ENCODE measurements at regions not wholly inside any gene's neighbourhood (a gene's known extent, or its start where the extent isn't known, plus 50 kb on each side); places are given as distances from the start of the nearest gene placed in this dataset.
"Not testable (repeated sequence)": the region's sequence is repeated elsewhere in the genome, so short reads cannot be mapped to it uniquely, and the experiment has no call there.

DNA sequence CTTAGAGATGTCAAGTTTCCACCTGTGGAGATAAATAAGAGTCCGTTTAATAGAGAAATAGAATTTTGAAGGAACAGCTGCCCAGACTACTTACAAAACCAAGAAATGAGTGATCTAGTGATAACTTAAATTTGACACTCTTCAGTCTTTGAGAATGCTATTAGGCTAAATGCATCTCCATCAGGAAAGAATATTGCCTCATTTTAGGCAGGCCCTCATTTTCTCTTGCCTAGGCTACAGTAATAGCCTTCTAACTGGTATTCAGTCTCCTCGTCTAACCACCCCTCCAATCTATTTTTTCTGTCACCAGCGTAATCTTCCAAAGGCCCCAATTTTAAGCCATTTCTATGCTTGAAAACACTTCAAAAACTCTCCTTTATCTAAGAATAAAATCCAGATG is 537.8 kb upstream of the CA10 start:
- no peak for DNase-seq

DNA sequence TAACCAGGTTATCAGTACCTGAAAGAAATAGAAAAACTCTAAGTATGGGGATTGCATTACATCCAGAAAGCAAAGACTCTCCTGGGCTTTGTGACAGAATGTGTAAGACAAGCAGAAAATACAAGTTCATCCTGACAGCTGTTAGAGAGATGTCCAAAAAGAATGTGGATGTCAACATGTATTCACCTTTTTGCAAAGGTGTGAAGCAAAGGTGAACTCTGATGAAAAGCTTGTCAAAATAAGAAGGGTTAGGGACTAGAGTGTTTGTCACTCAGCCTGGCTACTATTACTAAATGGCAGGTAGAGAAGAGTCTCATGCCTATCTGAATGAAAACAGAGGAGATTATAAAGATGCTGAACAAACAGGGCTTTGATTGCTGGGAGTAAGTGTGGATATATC is 527.6 kb upstream of the CA10 start:
- DNase-seq, result no peak

DNA sequence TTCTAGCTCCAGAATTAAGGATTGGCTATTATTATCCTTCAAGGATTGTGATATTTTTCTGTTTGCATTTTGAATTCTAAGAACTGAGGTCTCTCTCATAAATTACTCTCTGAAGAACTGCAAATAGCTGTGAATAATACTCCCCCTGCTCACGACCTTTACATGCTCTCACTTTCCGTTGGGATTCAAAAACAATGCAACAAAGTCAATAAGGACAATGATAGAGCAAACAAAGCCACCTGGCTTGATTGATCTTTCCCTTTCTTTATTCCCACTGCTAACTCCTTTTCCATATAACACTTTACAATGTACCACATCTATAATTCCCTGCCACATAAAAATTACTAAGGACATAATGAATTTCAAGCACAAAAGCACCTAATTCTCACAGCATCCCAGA is 523.0 kb upstream of the CA10 start:
- no peak for DNase-seq

DNA sequence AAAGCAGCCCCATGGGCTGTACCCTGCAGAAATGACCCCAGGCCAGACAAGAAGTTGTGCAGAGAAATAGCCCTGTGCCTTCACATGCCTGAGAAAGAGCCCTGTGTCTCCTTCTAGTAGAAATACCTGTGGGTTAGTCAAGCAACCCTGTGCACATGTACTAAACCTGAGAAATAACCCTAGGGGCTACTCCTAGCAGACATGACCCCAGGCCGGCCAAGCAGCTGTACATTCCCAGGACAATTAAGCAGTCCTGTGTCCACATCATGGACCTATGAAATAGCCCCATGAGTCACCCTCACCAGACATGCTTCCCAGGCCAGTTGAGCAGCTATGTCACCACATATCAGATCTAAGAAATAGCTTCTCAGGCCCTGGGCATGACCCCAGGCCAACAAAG is 519.7 kb upstream of the CA10 start:
- DNase-seq, result no peak

DNA sequence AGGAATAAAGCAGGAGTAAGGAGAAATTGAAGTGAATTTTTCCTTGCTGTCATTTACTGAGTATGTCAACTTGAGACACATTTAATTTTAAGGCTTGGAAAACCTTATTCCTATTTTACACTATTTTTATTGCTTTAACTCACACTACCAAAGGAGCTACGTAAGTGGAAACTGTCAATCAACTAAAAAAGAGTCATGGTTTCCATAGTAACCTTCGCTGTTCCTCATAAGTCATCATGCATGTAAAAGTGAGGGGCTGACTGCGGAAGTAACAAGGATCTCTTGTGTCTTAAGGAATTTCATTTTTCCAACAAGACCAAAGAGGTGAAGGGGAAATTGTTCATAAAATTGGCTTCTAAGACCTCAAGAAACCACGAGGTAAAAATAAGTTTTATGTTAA is 516.2 kb upstream of the CA10 start:
- no peak for DNase-seq

- no peak for DNase-seq
Measured at GRCh38 chr17:52673791-52674190, 515.3 kb upstream of the CA10 start.

DNA sequence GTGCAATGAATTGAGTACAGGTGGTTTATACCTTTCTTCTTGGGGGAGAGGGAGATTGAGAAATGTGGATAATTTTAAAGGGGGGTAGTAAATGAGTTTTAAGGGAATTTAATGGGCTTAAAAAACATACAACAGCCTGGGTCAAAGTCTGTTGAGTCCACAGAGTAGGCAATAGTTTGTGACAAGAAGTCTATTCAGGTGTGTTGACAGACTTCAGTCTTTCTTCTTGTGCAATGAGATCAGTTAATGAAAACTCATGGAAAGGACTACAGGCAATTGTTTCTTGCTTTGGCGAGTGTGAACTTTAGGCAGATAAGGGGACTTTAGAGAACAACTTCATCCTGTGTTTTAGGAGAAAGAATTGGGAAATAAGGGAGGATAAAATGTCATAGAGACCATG is 507.8 kb upstream of the CA10 start:
- no peak for DNase-seq

GRCh38 chr17:52660692-52661091 is 502.2 kb upstream of the CA10 start:
- no peak for DNase-seq

DNA sequence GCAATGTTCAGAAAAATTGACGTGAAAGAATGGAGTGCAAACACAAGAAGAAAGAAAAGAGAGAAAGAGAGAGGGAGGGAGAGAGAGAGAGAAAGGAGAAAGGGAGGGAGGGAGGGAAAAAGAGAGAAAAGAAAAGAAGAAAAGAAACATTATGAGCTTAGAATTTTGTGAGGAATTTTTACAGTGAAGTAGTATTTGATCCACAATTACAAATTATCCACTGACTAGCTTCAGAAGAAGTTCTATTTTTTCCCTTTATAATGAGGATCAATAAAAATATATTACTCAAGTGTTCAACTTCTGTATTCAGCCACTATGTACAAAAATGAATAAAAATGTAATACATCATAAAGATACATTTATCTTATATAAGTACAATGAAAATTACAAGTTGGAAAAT is 494.5 kb upstream of the CA10 start:
- DNase-seq, result no peak

DNA sequence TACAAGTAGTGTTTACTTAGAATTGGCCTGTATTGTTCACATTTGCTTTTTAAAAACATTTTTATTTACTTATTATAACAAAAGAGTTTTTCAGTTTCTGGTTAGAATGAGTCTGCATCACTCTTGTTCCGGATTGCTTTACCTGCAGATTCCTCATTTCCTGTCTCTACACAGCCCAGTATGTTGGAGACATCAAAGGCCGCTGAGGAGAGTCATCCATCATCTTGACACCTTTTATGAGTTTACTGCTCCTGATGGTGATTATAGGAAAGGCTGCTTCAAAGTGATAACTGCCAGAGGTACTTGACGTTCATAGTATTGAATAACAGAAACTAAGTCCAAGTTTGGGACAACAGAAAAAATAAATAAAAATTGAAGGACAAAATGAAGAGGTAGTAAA is 490.5 kb upstream of the CA10 start:
- DNase-seq, result no peak

DNA sequence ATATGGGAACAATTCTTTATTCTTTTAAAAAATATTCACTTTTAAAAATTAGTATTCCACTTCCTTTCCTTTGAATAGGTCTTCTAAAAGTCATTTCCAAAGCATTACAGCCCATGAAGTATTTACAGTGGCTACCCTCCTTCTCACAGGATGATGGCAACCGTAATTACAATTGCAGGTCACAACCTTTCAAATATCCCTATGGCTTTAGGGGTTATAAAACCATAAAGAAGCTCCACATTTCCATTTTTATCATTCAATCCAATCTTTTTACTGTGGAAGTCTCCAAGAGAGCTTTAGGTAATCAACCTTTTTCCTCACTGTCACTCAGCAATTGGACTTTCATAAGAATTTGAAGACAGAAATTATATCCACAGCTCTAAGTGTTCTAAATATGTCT is 488.9 kb upstream of the CA10 start:
- no peak for DNase-seq

GRCh38 chr17:52636443-52636842 is 477.9 kb upstream of the CA10 start:
- no peak for DNase-seq

DNA sequence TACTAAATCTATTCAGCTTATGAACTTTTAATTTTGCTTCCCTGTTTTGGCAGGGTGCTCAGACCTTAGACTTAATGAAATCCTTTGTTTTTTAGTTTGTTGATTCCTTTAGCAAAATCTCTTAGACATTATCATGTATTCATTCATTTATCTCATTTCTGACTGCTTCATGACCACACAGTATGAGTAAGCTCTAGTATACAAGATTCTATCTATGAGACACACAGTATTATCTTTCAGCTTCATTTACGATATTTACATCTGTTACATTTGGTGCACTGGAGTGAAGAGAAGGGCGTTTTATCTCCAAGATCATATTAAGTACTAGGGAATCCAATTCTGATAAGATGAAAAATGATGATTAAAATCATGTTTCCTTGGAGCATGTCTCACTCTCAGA is 448.1 kb upstream of the CA10 start:
- DNase-seq, result no peak

GRCh38 chr17:52606098-52606497 is 447.6 kb upstream of the CA10 start:
- DNase-seq, result no peak

DNA sequence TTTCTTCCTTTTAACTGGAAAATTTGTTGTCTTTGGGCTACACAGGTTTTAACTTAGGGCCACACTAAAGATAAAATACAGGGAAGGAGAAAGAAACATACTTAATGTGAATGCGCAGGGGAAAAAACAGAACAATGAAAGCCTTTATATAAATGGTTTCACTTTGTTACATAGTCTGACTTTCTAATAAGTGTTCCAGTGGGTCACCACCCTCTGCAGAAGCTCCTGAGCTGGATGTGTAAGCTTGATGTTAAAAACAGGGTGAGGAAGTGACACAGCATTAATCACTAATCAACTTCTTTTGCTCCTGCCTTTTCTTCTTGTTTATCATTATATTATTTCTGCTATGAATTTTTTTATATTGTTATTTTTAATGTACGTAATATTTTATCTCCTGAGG is 445.6 kb upstream of the CA10 start:
- DNase-seq, result no peak

DNA sequence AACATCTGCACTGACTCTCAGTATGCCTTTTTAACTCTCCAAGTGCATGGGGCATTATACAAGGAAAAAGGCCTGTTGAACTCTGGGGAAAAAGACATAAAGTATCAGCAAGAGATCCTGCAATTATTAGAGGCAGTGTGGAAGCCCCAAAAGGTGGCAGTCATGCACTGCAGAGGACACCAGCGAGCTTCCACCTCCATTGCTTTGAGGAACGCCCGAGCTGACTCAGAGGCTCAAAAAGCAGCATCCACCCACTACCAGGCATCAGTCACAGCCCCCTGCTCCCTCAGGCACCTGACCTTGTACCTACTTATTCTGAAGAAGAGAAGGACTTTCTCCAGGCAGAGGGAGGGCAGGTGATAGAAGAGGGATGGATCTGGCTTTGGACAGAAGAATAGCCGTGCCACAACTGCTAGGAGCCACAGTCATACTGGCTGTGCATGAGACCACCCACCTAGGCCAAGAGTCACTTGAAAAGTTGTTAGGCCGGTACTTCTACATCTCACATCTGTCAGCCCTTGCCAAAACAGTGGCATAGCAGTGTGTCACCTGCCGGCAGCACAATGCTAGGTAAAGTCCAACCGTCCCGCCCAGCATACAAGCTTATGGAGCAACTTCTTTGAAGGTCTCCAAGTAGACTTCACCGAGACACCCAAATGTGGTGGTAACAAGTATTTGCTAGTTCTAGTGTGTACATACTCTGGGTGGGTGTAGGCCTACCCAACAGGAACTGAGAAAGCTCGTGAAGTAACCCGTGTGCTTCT is 439.1 kb upstream of the CA10 start:
- not testable (repeated sequence) for DNase-seq

GRCh38 chr17:52594516-52594915 is 436.0 kb upstream of the CA10 start:
- no peak for DNase-seq

DNA sequence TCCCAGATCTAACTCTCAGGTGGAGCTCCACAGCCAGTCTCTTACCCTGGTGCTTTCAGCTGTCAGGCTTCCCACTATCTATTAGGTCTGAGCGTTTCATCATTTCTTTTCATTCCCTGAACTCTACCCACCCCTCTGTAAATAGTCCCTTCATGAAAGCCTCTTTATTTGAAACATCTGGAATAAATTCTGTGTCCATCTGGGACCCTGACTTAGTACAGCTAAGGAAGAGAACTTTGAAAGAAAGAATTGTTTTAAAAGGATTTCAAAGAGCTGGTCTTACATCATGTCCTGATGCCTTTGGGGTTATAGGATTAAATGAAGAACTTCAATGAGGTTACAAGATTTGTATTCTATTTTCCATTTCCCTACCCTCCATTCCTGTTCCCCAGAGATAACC is 388.5 kb upstream of the CA10 start:
- DNase-seq, result no peak

GRCh38 chr17:52546493-52546892 is 388.0 kb upstream of the CA10 start:
- no peak for DNase-seq

- DNase-seq, result no peak
Measured at GRCh38 chr17:52537421-52537820, 378.9 kb upstream of the CA10 start.

GRCh38 chr17:52536489-52536888 is 378.0 kb upstream of the CA10 start:
- DNase-seq, result no peak

GRCh38 chr17:52532373-52532772 is 373.9 kb upstream of the CA10 start:
- DNase-seq, result no peak

DNA sequence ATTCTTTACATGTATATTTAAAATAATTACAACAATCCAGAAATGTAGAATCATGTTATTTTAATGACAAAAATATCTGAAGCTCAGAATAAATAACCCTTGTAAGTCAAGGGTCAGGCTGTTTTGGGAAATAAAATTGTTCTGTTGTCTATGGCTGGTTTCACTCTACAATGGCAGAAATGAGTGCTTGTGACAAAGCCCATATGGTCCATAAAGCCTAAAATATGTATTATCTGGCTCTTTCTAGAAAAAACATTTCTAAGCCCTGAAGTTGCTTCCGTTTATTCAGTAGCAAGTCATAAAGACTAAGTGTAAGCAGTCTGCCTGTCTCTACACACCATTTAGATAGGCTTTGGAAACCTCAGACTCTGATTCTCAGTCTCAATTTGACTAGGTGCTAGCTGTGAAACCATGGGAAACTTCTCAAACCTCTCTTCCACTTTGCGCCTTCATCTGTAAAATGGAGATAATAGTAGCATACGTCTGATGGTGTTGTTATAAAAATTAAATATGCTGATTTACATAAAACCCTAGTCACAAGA is 365.7 kb upstream of the CA10 start:
- no peak for DNase-seq

- no peak for DNase-seq
Measured at GRCh38 chr17:52517176-52517575, 358.7 kb upstream of the CA10 start.

GRCh38 chr17:52515927-52516326 is 357.4 kb upstream of the CA10 start:
- DNase-seq, result no peak

Measured in stimulated activated CD4-positive, alpha-beta T cell treated with anti-CD3 and anti-CD28 coated beads, Interleukin-15, amount 100 ng/mL, for 24 hours (primary cell).